Loucy (cell line): ENCODE measurements at regions not wholly inside any gene's neighbourhood (a gene's known extent, or its start where the extent isn't known, plus 50 kb on each side); places are given as distances from the start of the nearest gene placed in this dataset.

Source experiments
- H2AFZ ChIP-seq: fragments of 200-600 bp; sonication (generic); 2 replicates; pipeline ENCODE4 v1.6.0; 2016; ENCODE audit warnings: antibody characterized with exemption, mild to moderate bottlenecking, low read length, moderate library complexity
- H3F3A ChIP-seq: fragments of 200-600 bp; 2 replicates; pipeline ENCODE4 v1.6.0; 2016; ENCODE audit warnings: antibody characterized with exemption, low read depth, mild to moderate bottlenecking
- H3K27me3 ChIP-seq: fragments of 200-600 bp; sonication (generic); 2 replicates; pipeline ENCODE4 v1.6.1; 2014; ENCODE audit warnings: low read length, mild to moderate bottlenecking; ENCODE audit not compliant: insufficient read depth, poor library complexity, severe bottlenecking
- H3K36me3 ChIP-seq: fragments of 200-600 bp; sonication (generic); 2 replicates; pipeline ENCODE4 v1.6.1; 2016; ENCODE audit warnings: low read length; ENCODE audit not compliant: insufficient read depth
- H3K4me1 ChIP-seq: fragments of 200-600 bp; sonication (generic); 2 replicates; pipeline ENCODE4 v1.5.1; 2014; ENCODE audit warnings: low read length, mild to moderate bottlenecking; ENCODE audit not compliant: insufficient read depth, poor library complexity, severe bottlenecking
- H3K4me2 ChIP-seq: fragments of 200-600 bp; sonication (generic); 2 replicates; pipeline ENCODE4 v1.6.0; 2014; ENCODE audit warnings: antibody characterized with exemption, low read length, low read depth, mild to moderate bottlenecking; ENCODE audit not compliant: poor library complexity, severe bottlenecking
- H3K4me3 ChIP-seq: fragments of 200-600 bp; sonication (generic); 2 replicates; pipeline ENCODE4 v1.5.1; 2014; ENCODE audit warnings: low read length, mild to moderate bottlenecking, mixed read lengths; ENCODE audit not compliant: poor library complexity, severe bottlenecking
- H3K79me2 ChIP-seq: fragments of 200-600 bp; sonication (generic); 2 replicates; pipeline ENCODE4 v1.6.1; 2014; ENCODE audit warnings: low read length; ENCODE audit not compliant: insufficient read depth
- H3K9ac ChIP-seq: fragments of 200-600 bp; sonication (generic); 2 replicates; pipeline ENCODE4 v1.6.0; 2014; ENCODE audit warnings: mild to moderate bottlenecking, low read depth, low read length, moderate library complexity; ENCODE audit not compliant: poor library complexity, severe bottlenecking
- H3K9me2 ChIP-seq: fragments of 200-600 bp; sonication (generic); replicated peaks from 2 replicates; pipeline ENCODE4 v1.6.1; 2016; ENCODE audit warnings: low read depth, low read length, mixed read lengths
- H3K9me3 ChIP-seq: fragments of 200-600 bp; sonication (generic); 2 replicates; pipeline ENCODE4 v1.6.1; 2014; ENCODE audit warnings: mild to moderate bottlenecking, antibody characterized with exemption, low read length, low read depth; ENCODE audit not compliant: insufficient read depth
- H4K20me1 ChIP-seq: fragments of 200-600 bp; sonication (generic); 2 replicates; pipeline ENCODE4 v1.6.0; 2014; ENCODE audit warnings: antibody characterized with exemption, low read length, mild to moderate bottlenecking; ENCODE audit not compliant: insufficient read depth, poor library complexity, severe bottlenecking
- CTCF ChIP-seq: fragments of 200-600 bp; sonication (generic); conservative IDR thresholded peaks from 2 replicates; pipeline ENCODE4 v1.5.1; 2014; ENCODE audit warnings: mild to moderate bottlenecking, antibody characterized with exemption, low read length
- EZH2phosphoT487 ChIP-seq: fragments of 200-600 bp; IDR thresholded peaks from 2 replicates; pipeline ENCODE4 v1.6.1; 2018; ENCODE audit warnings: antibody characterized with exemption, mild to moderate bottlenecking, moderate library complexity, borderline replicate concordance

GRCh38 chr13:106362707-106363106 is 172.8 kb downstream of the EFNB2 start:
- Histone ChIP-seq H2AFZ (no peak overlapping the region), H3K4me1 (no peaks in the 10 kb centered on the region), H3K9me3 (no peaks in the 10 kb centered on the region), H3K4me2 (no peak overlapping the region), H3K79me2 (no peaks in the 10 kb centered on the region), H3K36me3 (no peaks in the 10 kb centered on the region), H3F3A (no peaks in the 10 kb centered on the region), H3K27me3 (peaks cover 3% of the 10 kb centered on the region), H4K20me1 (no peaks in the 10 kb centered on the region), H3K9me2 (no peaks in the 10 kb centered on the region), H3K9ac (no peak overlapping the region), H3K4me3 (no peak overlapping the region)
- no peak for TF ChIP-seq EZH2phosphoT487
- TF ChIP-seq CTCF: no peak

DNA sequence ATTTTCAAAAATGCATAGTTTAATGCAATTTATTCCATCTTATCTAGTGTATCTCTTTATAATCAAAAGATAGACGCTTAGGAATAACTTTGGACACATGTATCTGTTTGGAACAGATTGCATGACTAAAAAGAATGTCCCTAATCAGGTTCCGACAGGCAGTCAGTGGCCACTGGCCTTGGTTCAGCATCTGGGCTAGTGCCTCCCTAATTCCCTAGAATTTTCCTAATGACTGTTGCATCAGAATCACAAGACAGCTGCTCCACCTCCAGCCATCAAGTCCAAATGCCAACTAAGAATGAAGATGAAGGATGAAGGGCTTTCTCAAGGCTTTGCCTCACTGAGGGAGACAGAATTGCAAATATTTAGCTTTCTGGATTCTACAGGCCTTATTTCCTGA is 173.8 kb downstream of the EFNB2 start:
- Histone ChIP-seq H2AFZ (no peak overlapping the region), H3K4me1 (no peaks in the 10 kb centered on the region), H3K27me3 (no peaks in the 10 kb centered on the region), H3K9me2 (no peaks in the 10 kb centered on the region), H3K79me2 (no peaks in the 10 kb centered on the region), H3K9me3 (no peaks in the 10 kb centered on the region), H3K9ac (no peak overlapping the region), H3F3A (no peaks in the 10 kb centered on the region), H3K36me3 (no peaks in the 10 kb centered on the region), H4K20me1 (no peaks in the 10 kb centered on the region), H3K4me2 (no peak overlapping the region), H3K4me3 (no peak overlapping the region)
- TF ChIP-seq CTCF (no peak), EZH2phosphoT487 (no peak)

DNA sequence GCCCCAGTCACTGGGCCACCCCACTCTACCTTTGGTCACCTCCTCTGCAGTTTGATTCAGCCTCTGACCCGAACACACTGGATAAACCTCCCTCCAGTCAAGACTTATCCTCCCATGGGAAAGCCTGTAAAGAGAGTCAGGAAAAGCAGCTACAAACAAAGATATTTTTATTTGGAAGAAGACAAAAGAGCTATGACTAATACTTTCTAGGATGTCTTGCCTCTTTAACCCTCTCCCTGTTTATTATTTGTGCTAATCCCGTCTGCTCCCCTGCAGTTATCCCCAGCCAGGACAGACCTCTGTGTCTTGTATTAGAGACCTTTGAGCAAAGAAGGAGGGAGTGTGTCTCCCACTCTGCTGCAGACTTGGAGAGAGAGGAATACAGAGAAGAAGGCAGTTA is 178.3 kb downstream of the EFNB2 start:
- Histone ChIP-seq H3F3A (no peaks in the 10 kb centered on the region), H3K9me2 (no peaks in the 10 kb centered on the region), H4K20me1 (no peaks in the 10 kb centered on the region), H2AFZ (no peak overlapping the region), H3K79me2 (no peaks in the 10 kb centered on the region), H3K27me3 (no peaks in the 10 kb centered on the region), H3K9ac (no peak overlapping the region), H3K4me3 (no peak overlapping the region), H3K9me3 (no peaks in the 10 kb centered on the region), H3K4me2 (no peak overlapping the region), H3K4me1 (no peaks in the 10 kb centered on the region), H3K36me3 (no peaks in the 10 kb centered on the region)
- TF ChIP-seq CTCF (no peak), EZH2phosphoT487 (no peak)
